CD4-positive, alpha-beta T cell (primary cell): ENCODE measurements at regions not wholly inside any gene's neighbourhood (a gene's known extent, or its start where the extent isn't known, plus 50 kb on each side); places are given as distances from the start of the nearest gene placed in this dataset.

Experiments
- ATAC-seq: fragments of 200-7000 bp; cut with Tn5 transposase; one replicate; pipeline ENCODE4 v1.10.0; 2022; ENCODE audit warnings: mild to moderate bottlenecking; ENCODE audit not compliant: poor library complexity
- CTCF ChIA-PET: fragments of 350-600 bp; sonication (Branson Sonifier 250); formaldehyde crosslinking; loops from one replicate; lab custom pipeline; 2021; ENCODE audit warnings: antibody characterized with exemption, inconsistent platforms; lab: Charles Lee
- POLR2A ChIA-PET: fragments of 350-600 bp; sonication (Branson Sonifier 250); formaldehyde crosslinking; loops from one replicate; lab custom pipeline; 2021; ENCODE audit warnings: antibody characterized with exemption, inconsistent platforms; lab: Charles Lee
- DNase-seq, 14 experiments: peaks; one replicate each; pipeline ENCODE4 v3.0.0-alpha.2; 2013 to 2020; ENCODE audit warnings: mixed read lengths in 2 of 14
- H3K27ac ChIP-seq, 2 donors: one replicate each; pipeline versions ENCODE4 v1.5.1 to v1.7.0; 2013; ENCODE audit warnings: low read length in 2 of 2, low read depth in 1 of 2, mild to moderate bottlenecking in 1 of 2
- H3K27me3 ChIP-seq, 2 experiments: 1 replicate in 1 of 2; 2 replicates in 1 of 2; pipeline versions ENCODE4 v1.6.1 to v1.7.0; 2013; ENCODE audit warnings: low read length in 2 of 2, control low read depth in 1 of 2, mild to moderate bottlenecking in 1 of 2, moderate library complexity in 1 of 2; ENCODE audit not compliant: insufficient read depth in 2 of 2, control insufficient read depth in 1 of 2
- H3K36me3 ChIP-seq: one replicate; pipeline ENCODE4 v1.6.1; 2013; ENCODE audit warnings: low read length, control low read depth; ENCODE audit not compliant: insufficient read depth
- H3K4me1 ChIP-seq: one replicate; pipeline ENCODE4 v1.6.1; 2013; ENCODE audit warnings: low read length, control low read depth; ENCODE audit not compliant: insufficient read depth
- H3K4me3 ChIP-seq: one replicate; pipeline ENCODE4 v1.5.1; 2013; ENCODE audit warnings: mild to moderate bottlenecking, low read length, moderate library complexity
- H3K9me3 ChIP-seq, 2 experiments: 1 replicate in 1 of 2; 2 replicates in 1 of 2; pipeline versions ENCODE4 v1.6.1 to v1.7.0; 2013; ENCODE audit warnings: low read length in 2 of 2, mild to moderate bottlenecking in 2 of 2, control low read depth in 1 of 2, moderate library complexity in 1 of 2; ENCODE audit not compliant: control insufficient read depth in 1 of 2, insufficient read depth in 1 of 2
- H3K27ac Mint-ChIP-seq: one replicate; pipeline ENCODE4 v1.8.0; 2020; ENCODE audit warnings: mixed read lengths
- H3K27me3 Mint-ChIP-seq: one replicate; pipeline ENCODE4 v1.8.0; 2021; ENCODE audit warnings: mixed read lengths
- H3K36me3 Mint-ChIP-seq: one replicate; pipeline ENCODE4 v1.8.0; 2021; ENCODE audit warnings: low read depth, mixed read lengths
- H3K4me1 Mint-ChIP-seq: one replicate; pipeline ENCODE4 v1.8.0; 2021; ENCODE audit warnings: low read depth, mixed read lengths
- H3K4me3 Mint-ChIP-seq: one replicate; pipeline ENCODE4 v1.8.0; 2020; ENCODE audit warnings: mild to moderate bottlenecking, mixed read lengths
- H3K9me3 Mint-ChIP-seq: one replicate; pipeline ENCODE4 v1.8.0; 2020; ENCODE audit warnings: mixed read lengths
- intact Hi-C, 2 experiments: fragments of 100-400 bp; cut with DNase I in 1 of 2; cut with micrococcal nuclease in 1 of 2; formaldehyde crosslinking; loops; one replicate each; pipeline versions ENCODE4 v1.15.1 to v1.9.0; 2023 to 2025; cut with DNase I, micrococcal nuclease
- TF ChIP-seq, protein P1 (sequence below): fragments of 200-600 bp; IDR thresholded peaks from one replicate; pipeline ENCODE4 v1.8.0; 2022; ENCODE audit warnings: antibody characterized with exemption, mild to moderate bottlenecking

GRCh38 chr10:124262234-124262865, 156.4 kb downstream of the OAT start:
- no peak overlapping the region for H3K4me3 Mint-ChIP-seq
- ChIA-PET POLR2A (no interaction called here), CTCF (no interaction called here)
- Histone ChIP-seq H3K36me3 (no peaks in the 10 kb centered on the region), H3K9me3 (peaks cover 0 to 10% of the 10 kb centered on the region in 2 experiments), H3K27ac (no peak overlapping the region), H3K27me3 (no peaks in the 10 kb centered on the region), H3K4me3 (no peak overlapping the region), H3K4me1 (no peaks in the 10 kb centered on the region)
- H3K9me3 Mint-ChIP-seq = no peaks in the 10 kb centered on the region
- H3K4me1 Mint-ChIP-seq = no peaks in the 10 kb centered on the region
- no peaks in the 10 kb centered on the region for H3K27me3 Mint-ChIP-seq
- no peak overlapping the region for H3K27ac Mint-ChIP-seq
- DNase-seq = no peak
- ATAC-seq = no peak
- TF ChIP-seq, protein P1, sequence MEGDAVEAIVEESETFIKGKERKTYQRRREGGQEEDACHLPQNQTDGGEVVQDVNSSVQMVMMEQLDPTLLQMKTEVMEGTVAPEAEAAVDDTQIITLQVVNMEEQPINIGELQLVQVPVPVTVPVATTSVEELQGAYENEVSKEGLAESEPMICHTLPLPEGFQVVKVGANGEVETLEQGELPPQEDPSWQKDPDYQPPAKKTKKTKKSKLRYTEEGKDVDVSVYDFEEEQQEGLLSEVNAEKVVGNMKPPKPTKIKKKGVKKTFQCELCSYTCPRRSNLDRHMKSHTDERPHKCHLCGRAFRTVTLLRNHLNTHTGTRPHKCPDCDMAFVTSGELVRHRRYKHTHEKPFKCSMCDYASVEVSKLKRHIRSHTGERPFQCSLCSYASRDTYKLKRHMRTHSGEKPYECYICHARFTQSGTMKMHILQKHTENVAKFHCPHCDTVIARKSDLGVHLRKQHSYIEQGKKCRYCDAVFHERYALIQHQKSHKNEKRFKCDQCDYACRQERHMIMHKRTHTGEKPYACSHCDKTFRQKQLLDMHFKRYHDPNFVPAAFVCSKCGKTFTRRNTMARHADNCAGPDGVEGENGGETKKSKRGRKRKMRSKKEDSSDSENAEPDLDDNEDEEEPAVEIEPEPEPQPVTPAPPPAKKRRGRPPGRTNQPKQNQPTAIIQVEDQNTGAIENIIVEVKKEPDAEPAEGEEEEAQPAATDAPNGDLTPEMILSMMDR = no peak
- intact Hi-C loops = no loop called here
- H3K36me3 Mint-ChIP-seq = no peaks in the 10 kb centered on the region

DNA sequence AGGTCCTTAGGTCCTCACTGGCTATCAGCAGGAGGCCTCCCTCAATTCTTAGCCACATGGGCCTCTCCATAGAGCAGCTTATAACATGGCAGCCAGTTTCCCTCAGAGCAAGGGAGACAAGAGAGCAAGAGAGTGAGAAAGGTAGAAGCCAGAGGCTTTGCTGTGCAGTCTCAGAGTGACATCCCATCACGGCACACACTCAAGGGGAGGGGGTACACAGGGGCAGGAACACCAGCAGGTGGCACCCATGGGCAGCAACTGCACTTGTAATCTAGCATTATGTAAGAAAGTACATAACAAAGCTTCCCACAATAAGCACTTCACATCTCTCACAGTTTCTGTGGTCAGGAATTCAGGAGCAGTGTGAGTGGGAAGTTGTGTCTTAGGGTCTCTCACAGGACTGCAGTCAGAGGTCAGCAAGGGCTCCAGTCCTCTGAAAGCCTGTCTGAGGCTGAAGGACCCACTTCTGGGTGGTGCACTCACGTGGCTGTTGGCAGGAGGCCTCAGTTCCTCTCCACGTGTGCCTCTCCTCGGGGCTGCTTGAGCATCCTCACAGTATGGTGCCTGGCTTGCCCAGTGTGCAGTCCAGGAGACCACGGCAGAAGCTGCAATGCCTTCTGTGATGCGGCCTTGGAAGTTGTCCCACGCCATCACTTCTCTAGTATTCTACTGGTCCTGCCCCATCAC, 159.4 kb downstream of the OAT start:
- TF ChIP-seq, protein P1 = no peak
- H3K9me3 ChIP-seq = peaks cover 0 to 10% of the 10 kb centered on the region in 2 experiments
- intact Hi-C loops = loop anchor here in 1 of 2 experiments (5.0 kb wide), 1 partner anchor 128 kb away; no protein-coding TSS in a partner anchor
- Mint-ChIP-seq H3K27me3 (no peaks in the 10 kb centered on the region), H3K27ac (no peak overlapping the region), H3K9me3 (no peaks in the 10 kb centered on the region), H3K36me3 (no peaks in the 10 kb centered on the region), H3K4me1 (no peaks in the 10 kb centered on the region), H3K4me3 (no peak overlapping the region)
- peak in 5 of 14 experiments; percentile 7 to 45 (median 15) for DNase-seq
- H3K27ac ChIP-seq = no peak overlapping the region
- H3K4me1 ChIP-seq = no peaks in the 10 kb centered on the region
- no peak for ATAC-seq
- H3K36me3 ChIP-seq = no peaks in the 10 kb centered on the region
- no peak overlapping the region for H3K4me3 ChIP-seq
- H3K27me3 ChIP-seq = no peaks in the 10 kb centered on the region
- ChIA-PET CTCF (no interaction called here), POLR2A (no interaction called here)

GRCh38 chr10:124257781-124258180, 160.9 kb downstream of the OAT start:
- ATAC-seq (no peak), DNase-seq (no peak)
- H3K36me3 Mint-ChIP-seq = no peaks in the 10 kb centered on the region
- no peaks in the 10 kb centered on the region for H3K27me3 ChIP-seq
- ChIA-PET POLR2A (no interaction called here), CTCF (no interaction called here)
- H3K4me1 Mint-ChIP-seq = no peaks in the 10 kb centered on the region
- no peaks in the 10 kb centered on the region for H3K4me1 ChIP-seq
- no peak overlapping the region for H3K4me3 Mint-ChIP-seq
- H3K36me3 ChIP-seq = no peaks in the 10 kb centered on the region
- H3K27ac Mint-ChIP-seq = no peak overlapping the region
- no peak overlapping the region for H3K27ac ChIP-seq
- no peaks in the 10 kb centered on the region for H3K9me3 Mint-ChIP-seq
- H3K4me3 ChIP-seq = no peak overlapping the region
- no peaks in the 10 kb centered on the region for H3K27me3 Mint-ChIP-seq
- intact Hi-C loops = loop anchor here in 1 of 2 experiments (5.0 kb wide), 1 partner anchor 130 kb away; no protein-coding TSS in a partner anchor
- peaks cover 0 to 10% of the 10 kb centered on the region in 2 experiments for H3K9me3 ChIP-seq
- TF ChIP-seq, protein P1 = no peak
